Central memory CD8-positive, alpha-beta T cell (primary cell): ENCODE measurements at regions not wholly inside any gene's neighbourhood (a gene's known extent, or its start where the extent isn't known, plus 50 kb on each side); places are given as distances from the start of the nearest gene placed in this dataset.

Experiments used
- ATAC-seq: fragments of 150-1000 bp; cut with Tn5 transposase; replicated peaks from 2 replicates; pipeline ENCODE4 v1.10.0; 2022; ENCODE audit warnings: mild to moderate bottlenecking, moderate FRiP score, moderate number of reproducible peaks; ENCODE audit not compliant: poor library complexity, severe bottlenecking; ENCODE audit errors: extremely low read depth
- DNase-seq, 2 donors: peaks; one replicate each; pipeline ENCODE4 v3.0.0; 2021; ENCODE audit warnings: low spot score in 2 of 2
- H3K27ac Mint-ChIP-seq: one replicate; pipeline ENCODE4 v1.8.0; 2022; ENCODE audit warnings: low read depth, mild to moderate bottlenecking, moderate library complexity, mixed read lengths
- H3K27me3 Mint-ChIP-seq: one replicate; pipeline ENCODE4 v1.8.0; 2022; ENCODE audit warnings: mixed read lengths
- H3K36me3 Mint-ChIP-seq: one replicate; pipeline ENCODE4 v1.8.0; 2022; ENCODE audit warnings: mild to moderate bottlenecking, moderate library complexity, mixed read lengths; ENCODE audit not compliant: insufficient read depth
- H3K4me1 Mint-ChIP-seq: one replicate; pipeline ENCODE4 v1.8.0; 2022; ENCODE audit warnings: mixed read lengths
- H3K4me3 Mint-ChIP-seq: one replicate; pipeline ENCODE4 v1.8.0; 2022; ENCODE audit warnings: mild to moderate bottlenecking, moderate library complexity, mixed read lengths
- H3K9me3 Mint-ChIP-seq: one replicate; pipeline ENCODE4 v1.8.0; 2022; ENCODE audit warnings: mixed read lengths

GRCh38 chr6:166697113-166697512, 70.1 kb upstream of the RPS6KA2 start:
- Mint-ChIP-seq H3K4me1 (no peaks in the 10 kb centered on the region), H3K4me3 (no peak overlapping the region), H3K27ac (no peak overlapping the region), H3K27me3 (peaks cover 18% of the 10 kb centered on the region), H3K9me3 (no peaks in the 10 kb centered on the region), H3K36me3 (no peaks in the 10 kb centered on the region)
- no peak for ATAC-seq
- DNase-seq, result no peak

GRCh38 chr6:166693880-166694279, 66.8 kb upstream of the RPS6KA2 start:
- ATAC-seq (no peak), DNase-seq (no peak)
- peaks cover 24% of the 10 kb centered on the region for H3K27me3 Mint-ChIP-seq
- H3K4me1 Mint-ChIP-seq, result no peaks in the 10 kb centered on the region
- no peak overlapping the region for H3K27ac Mint-ChIP-seq
- no peaks in the 10 kb centered on the region for H3K9me3 Mint-ChIP-seq
- H3K36me3 Mint-ChIP-seq, result no peaks in the 10 kb centered on the region
- no peak overlapping the region for H3K4me3 Mint-ChIP-seq

GRCh38 chr6:166692723-166693302, 65.8 kb upstream of the RPS6KA2 start:
- DNase-seq (no peak), ATAC-seq (no peak)
- no peaks in the 10 kb centered on the region for H3K36me3 Mint-ChIP-seq
- H3K4me1 Mint-ChIP-seq, result no peaks in the 10 kb centered on the region
- no peak overlapping the region for H3K4me3 Mint-ChIP-seq
- no peak overlapping the region for H3K27ac Mint-ChIP-seq
- H3K27me3 Mint-ChIP-seq, result peaks cover 34% of the 10 kb centered on the region
- no peaks in the 10 kb centered on the region for H3K9me3 Mint-ChIP-seq

DNA sequence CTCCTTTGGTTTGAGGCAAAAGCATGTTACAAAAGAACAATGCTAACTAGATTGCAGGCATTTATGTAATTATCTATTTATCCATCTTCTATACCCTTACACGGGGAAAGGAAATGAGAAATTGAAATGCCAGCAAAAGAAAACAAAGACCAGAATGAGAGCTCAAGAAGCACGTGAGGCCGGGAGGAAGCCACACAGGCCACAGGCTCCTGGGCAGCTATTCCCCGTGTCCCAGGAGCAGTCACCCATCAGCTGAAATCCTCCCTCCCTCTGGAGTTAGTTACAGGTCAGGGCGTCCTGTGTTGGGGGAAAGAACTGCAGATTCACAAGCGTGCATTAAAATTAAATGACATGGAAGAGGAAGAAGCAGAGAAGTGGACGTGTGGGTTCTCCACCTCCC, 64.7 kb upstream of the RPS6KA2 start:
- H3K9me3 Mint-ChIP-seq, result no peaks in the 10 kb centered on the region
- no peak overlapping the region for H3K27ac Mint-ChIP-seq
- no peak overlapping the region for H3K4me3 Mint-ChIP-seq
- ATAC-seq (no peak), DNase-seq (no peak)
- H3K4me1 Mint-ChIP-seq, result no peaks in the 10 kb centered on the region
- H3K36me3 Mint-ChIP-seq, result no peaks in the 10 kb centered on the region
- H3K27me3 Mint-ChIP-seq, result peaks cover 45% of the 10 kb centered on the region

DNA sequence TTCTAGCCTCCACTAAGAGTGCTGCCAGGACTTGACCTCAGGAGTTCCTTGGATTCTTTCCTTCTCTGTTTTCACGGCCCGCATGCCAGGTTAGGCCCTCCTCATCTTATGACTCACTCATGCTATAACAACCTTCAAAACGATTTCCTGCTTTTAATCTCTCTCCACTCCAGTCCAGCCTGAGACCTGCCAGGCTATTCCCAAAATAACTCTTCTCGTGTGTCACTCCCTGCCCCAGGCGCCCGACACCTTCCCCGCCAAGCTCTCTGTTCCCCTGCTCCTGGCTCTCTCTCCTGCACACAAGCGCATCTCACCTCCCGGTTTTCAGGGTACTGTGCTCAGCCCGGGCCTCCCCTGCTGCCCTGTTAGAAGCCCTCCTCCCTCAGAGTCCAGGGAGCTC, 64.1 kb upstream of the RPS6KA2 start:
- ATAC-seq, result no peak
- no peak for DNase-seq
- no peaks in the 10 kb centered on the region for H3K4me1 Mint-ChIP-seq

GRCh38 chr6:166689687-166690086, 62.6 kb upstream of the RPS6KA2 start:
- no peak overlapping the region for H3K4me3 Mint-ChIP-seq

More for the DNA sequence above, 64.1 kb upstream of the RPS6KA2 start:
- H3K9me3 Mint-ChIP-seq, result no peaks in the 10 kb centered on the region
- H3K4me3 Mint-ChIP-seq, result no peak overlapping the region
- H3K27me3 Mint-ChIP-seq, result peaks cover 50% of the 10 kb centered on the region
- no peaks in the 10 kb centered on the region for H3K36me3 Mint-ChIP-seq
- H3K27ac Mint-ChIP-seq, result no peak overlapping the region

DNA sequence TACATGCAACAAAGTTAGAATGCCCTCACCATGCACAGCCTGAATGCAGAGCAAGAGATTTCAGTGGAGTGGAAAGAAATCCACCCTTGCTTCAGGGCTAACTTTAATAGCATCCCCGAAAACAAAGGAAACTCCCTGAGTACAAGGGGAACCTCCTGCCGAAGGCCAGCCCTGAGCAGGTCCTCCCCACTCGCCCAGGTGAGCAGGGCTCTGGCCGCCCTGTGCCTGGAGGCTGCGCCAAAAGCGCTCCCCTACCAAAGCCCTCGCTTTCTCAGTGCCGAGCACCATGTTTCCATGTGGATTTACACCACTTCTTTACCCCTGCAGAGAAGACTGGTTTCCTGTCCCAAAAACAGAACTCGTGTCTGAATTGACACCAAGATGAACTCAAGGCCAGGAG, 61.9 kb upstream of the RPS6KA2 start:
- H3K4me1 Mint-ChIP-seq, result no peaks in the 10 kb centered on the region
- H3K36me3 Mint-ChIP-seq, result no peaks in the 10 kb centered on the region

More at GRCh38 chr6:166689687-166690086, 62.6 kb upstream of the RPS6KA2 start:
- no peak for ATAC-seq
- no peaks in the 10 kb centered on the region for H3K9me3 Mint-ChIP-seq
- H3K4me1 Mint-ChIP-seq, result no peaks in the 10 kb centered on the region
- no peak for DNase-seq
- peaks cover 61% of the 10 kb centered on the region for H3K27me3 Mint-ChIP-seq
- H3K27ac Mint-ChIP-seq, result no peak overlapping the region
- no peaks in the 10 kb centered on the region for H3K36me3 Mint-ChIP-seq

GRCh38 chr6:166687879-166688205, 60.8 kb upstream of the RPS6KA2 start:
- H3K9me3 Mint-ChIP-seq, result no peaks in the 10 kb centered on the region
- H3K27me3 Mint-ChIP-seq, result peaks cover 65% of the 10 kb centered on the region
- no peaks in the 10 kb centered on the region for H3K36me3 Mint-ChIP-seq
- ATAC-seq, result no peak
- H3K4me1 Mint-ChIP-seq, result no peaks in the 10 kb centered on the region
- H3K27ac Mint-ChIP-seq, result no peak overlapping the region
- no peak overlapping the region for H3K4me3 Mint-ChIP-seq
- DNase-seq, result no peak

More for the DNA sequence above, 61.9 kb upstream of the RPS6KA2 start:
- Mint-ChIP-seq H3K27ac (no peak overlapping the region), H3K9me3 (no peaks in the 10 kb centered on the region), H3K4me3 (no peak overlapping the region), H3K27me3 (peaks cover 65% of the 10 kb centered on the region)
- DNase-seq, result no peak
- no peak for ATAC-seq

DNA sequence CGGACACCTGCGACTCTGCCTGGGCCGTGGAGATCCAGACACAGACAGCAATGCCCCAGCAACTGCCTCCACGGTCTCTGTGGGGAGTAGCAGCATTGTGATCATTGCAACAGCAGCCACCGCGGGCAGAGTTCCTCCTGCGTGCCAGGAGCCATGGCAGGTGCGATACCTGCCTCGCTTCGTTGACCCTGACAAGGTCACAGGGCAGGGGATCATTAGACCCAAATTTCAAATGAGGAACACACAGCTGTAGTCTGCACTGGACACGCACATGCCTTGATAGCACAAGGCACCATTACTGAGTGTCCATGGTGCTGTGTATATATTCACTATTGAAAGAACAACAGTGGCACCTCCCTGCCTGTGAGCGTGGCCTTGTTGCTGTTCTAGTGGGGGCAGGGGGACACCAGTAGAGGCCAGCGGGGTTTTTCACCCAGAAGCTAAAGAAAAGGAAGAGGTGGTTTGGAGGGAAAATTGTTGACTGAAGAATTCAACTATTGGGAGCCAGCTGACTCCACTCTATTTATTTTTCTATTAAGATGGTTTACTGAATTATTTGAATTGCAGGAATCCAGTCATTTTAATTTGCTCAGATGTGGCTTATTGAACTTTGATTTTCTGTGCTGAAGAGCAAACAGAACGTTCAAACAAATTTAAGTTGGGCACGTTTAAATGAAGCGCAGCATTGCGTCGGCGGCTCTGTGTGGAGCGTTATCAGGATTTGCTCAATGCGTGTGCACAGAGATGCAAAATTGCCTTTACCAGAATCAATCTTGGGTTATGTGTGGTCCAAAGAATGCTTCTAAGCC, 60.2 kb upstream of the RPS6KA2 start:
- peaks cover 64% of the 10 kb centered on the region for H3K27me3 Mint-ChIP-seq
- no peaks in the 10 kb centered on the region for H3K4me1 Mint-ChIP-seq
- H3K9me3 Mint-ChIP-seq, result no peaks in the 10 kb centered on the region
- no peak overlapping the region for H3K4me3 Mint-ChIP-seq
- no peak for ATAC-seq
- no peak for DNase-seq
- H3K27ac Mint-ChIP-seq, result no peak overlapping the region
- H3K36me3 Mint-ChIP-seq, result no peaks in the 10 kb centered on the region

GRCh38 chr6:166686317-166686716, 59.3 kb upstream of the RPS6KA2 start:
- H3K27me3 Mint-ChIP-seq, result peaks cover 62% of the 10 kb centered on the region
- H3K36me3 Mint-ChIP-seq, result no peaks in the 10 kb centered on the region
- DNase-seq, result no peak
- no peak overlapping the region for H3K27ac Mint-ChIP-seq
- H3K4me3 Mint-ChIP-seq, result no peak overlapping the region
- no peak for ATAC-seq
- no peaks in the 10 kb centered on the region for H3K4me1 Mint-ChIP-seq
- no peaks in the 10 kb centered on the region for H3K9me3 Mint-ChIP-seq

DNA sequence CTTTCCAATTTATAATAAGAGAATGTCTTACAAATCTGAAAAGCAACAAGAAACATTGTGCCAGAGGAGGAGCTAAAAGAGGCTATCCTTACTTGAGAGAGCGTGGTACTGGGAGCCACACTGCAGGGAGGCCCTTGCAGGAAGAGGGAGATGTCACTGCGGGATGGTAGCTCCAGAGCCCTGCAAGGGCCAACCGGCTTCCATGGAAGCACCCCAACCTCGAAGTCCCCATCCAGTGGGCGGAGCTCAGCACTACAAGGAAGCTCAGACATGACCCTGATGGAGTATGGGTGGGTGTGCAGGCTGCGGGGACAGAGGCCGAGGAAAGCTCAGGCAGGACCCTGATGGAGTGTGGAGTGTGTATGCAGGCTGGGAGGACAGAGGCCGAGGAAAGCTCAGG, 57.8 kb upstream of the RPS6KA2 start:
- DNase-seq, result no peak
- Mint-ChIP-seq H3K36me3 (no peaks in the 10 kb centered on the region), H3K27ac (no peak overlapping the region), H3K9me3 (no peaks in the 10 kb centered on the region), H3K27me3 (peaks cover 57% of the 10 kb centered on the region), H3K4me1 (no peaks in the 10 kb centered on the region), H3K4me3 (no peak overlapping the region)
- ATAC-seq, result no peak

DNA sequence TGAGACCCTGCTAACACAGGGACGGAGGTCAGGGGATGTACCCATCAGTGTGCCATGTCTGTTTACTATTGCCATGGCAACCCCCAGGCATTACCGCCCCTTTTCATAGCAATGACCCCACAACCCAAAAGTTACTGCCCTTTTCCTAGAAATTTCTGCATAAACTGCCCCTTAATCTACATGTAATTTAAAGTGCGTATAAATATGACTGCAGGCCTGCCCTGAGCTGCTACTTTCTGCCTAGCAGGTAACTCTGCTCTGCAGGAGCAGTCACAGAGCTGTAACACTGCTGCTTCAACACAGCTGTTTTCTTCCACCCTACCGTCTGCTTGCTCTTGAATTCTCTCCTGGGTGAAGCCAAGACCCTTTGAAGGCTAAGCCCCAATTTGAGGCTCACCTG, 57.1 kb upstream of the RPS6KA2 start:
- Mint-ChIP-seq H3K27me3 (peaks cover 57% of the 10 kb centered on the region), H3K27ac (no peak overlapping the region), H3K4me3 (no peak overlapping the region), H3K9me3 (no peaks in the 10 kb centered on the region), H3K4me1 (no peaks in the 10 kb centered on the region), H3K36me3 (no peaks in the 10 kb centered on the region)
- ATAC-seq, result no peak
- DNase-seq, result no peak

DNA sequence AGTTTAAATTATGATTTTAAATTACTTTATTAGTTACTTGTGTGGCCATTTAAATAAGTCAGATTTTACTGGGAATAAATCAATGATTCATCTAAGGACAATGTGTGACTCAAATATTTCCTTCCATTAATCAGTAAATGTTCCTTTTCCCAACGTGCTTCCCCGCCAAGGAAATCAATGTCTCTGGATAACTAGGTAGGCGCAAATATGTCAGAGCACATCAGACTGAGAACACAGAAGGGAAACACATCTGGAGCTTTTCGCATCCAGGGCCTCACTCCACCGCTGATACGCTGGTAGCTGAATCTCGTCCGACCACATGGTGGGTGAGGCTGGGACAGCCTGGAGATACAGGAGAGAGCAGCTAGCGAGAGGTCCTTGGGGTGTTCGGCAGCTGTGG, 56.4 kb upstream of the RPS6KA2 start:
- Mint-ChIP-seq H3K36me3 (no peaks in the 10 kb centered on the region), H3K27me3 (peaks cover 53% of the 10 kb centered on the region), H3K4me3 (no peak overlapping the region), H3K9me3 (no peaks in the 10 kb centered on the region), H3K4me1 (no peaks in the 10 kb centered on the region), H3K27ac (no peak overlapping the region)
- no peak for DNase-seq
- ATAC-seq, result no peak
